Right atrium auricular region (tissue), 2 donors: ENCODE measurements at regions not wholly inside any gene's neighbourhood (a gene's known extent, or its start where the extent isn't known, plus 50 kb on each side); places are given as distances from the start of the nearest gene placed in this dataset.
"Not testable (repeated sequence)": the region's sequence is repeated elsewhere in the genome, so short reads cannot be mapped to it uniquely, and the experiment has no call there.

Experiments
- DNase-seq: peaks from one replicate; pipeline ENCODE4 v3.0.0-alpha.2; 2019; ENCODE audit warnings: low spot score
- H3K27ac ChIP-seq, 2 donors: fragments of 200-600 bp; sonication (generic); 1 replicate in 1 of 2; 2 replicates in 1 of 2; pipeline ENCODE4 v1.5.1; 2016 to 2019
- H3K27me3 ChIP-seq, 2 donors: fragments of 200-600 bp; sonication (generic); one replicate each; pipeline versions ENCODE4 v1.5.1 to v1.6.0; 2017 to 2019
- H3K36me3 ChIP-seq: fragments of 200-600 bp; sonication (generic); one replicate; pipeline ENCODE4 v1.5.1; 2016
- H3K4me1 ChIP-seq, 2 donors: fragments of 200-600 bp; sonication (generic); one replicate each; pipeline versions ENCODE4 v1.5.1 to v1.6.0; 2017 to 2019
- H3K4me3 ChIP-seq, 2 donors: fragments of 200-600 bp; sonication (generic); 1 replicate in 1 of 2; 2 replicates in 1 of 2; pipeline ENCODE4 v1.5.1; 2017 to 2019; ENCODE audit warnings: mild to moderate bottlenecking in 1 of 2, moderate library complexity in 1 of 2
- H3K9me3 ChIP-seq, 2 donors: fragments of 200-600 bp; sonication (generic); one replicate each; pipeline ENCODE4 v1.5.1; 2019
- CTCF ChIP-seq, 2 donors: fragments of 200-600 bp; sonication (generic); IDR thresholded peaks; one replicate each; pipeline ENCODE4 v1.5.1; 2019; ENCODE audit warnings: antibody characterized with exemption in 2 of 2

- no peak for TF ChIP-seq CTCF (IDR thresholded peaks at IDR 0.05)
- Histone ChIP-seq H3K4me1 (no peaks in the 10 kb centered on the region), H3K9me3 (no peaks in the 10 kb centered on the region), H3K4me3 (no peak overlapping the region), H3K27me3 (no peaks in the 10 kb centered on the region), H3K27ac (no peak overlapping the region), H3K36me3 (no peaks in the 10 kb centered on the region)
- no peak for DNase-seq
Observed at GRCh38 chr5:43804723-43805122, 201.7 kb downstream of the NNT start.

GRCh38 chr5:43804041-43804440, 201.1 kb downstream of the NNT start:
- Histone ChIP-seq H3K27me3 (no peaks in the 10 kb centered on the region), H3K27ac (no peak overlapping the region), H3K4me1 (no peaks in the 10 kb centered on the region), H3K4me3 (no peak overlapping the region), H3K36me3 (no peaks in the 10 kb centered on the region), H3K9me3 (no peaks in the 10 kb centered on the region)
- no peak for TF ChIP-seq CTCF (IDR thresholded peaks at IDR 0.05)
- no peak for DNase-seq

- H3K27me3 ChIP-seq: no peaks in the 10 kb centered on the region
Observed at GRCh38 chr5:43802651-43803050, 199.7 kb downstream of the NNT start.

GRCh38 chr5:43802119-43802518, 199.1 kb downstream of the NNT start:
- TF ChIP-seq CTCF (IDR thresholded peaks at IDR 0.05): no peak
- no peak for DNase-seq

More at GRCh38 chr5:43802651-43803050, 199.7 kb downstream of the NNT start:
- TF ChIP-seq CTCF (IDR thresholded peaks at IDR 0.05): no peak
- H3K9me3 ChIP-seq: no peaks in the 10 kb centered on the region
- H3K4me3 ChIP-seq: no peak overlapping the region
- H3K36me3 ChIP-seq: no peaks in the 10 kb centered on the region
- no peaks in the 10 kb centered on the region for H3K4me1 ChIP-seq
- H3K27ac ChIP-seq: no peak overlapping the region
- DNase-seq: no peak

GRCh38 chr5:43798740-43799139, 195.8 kb downstream of the NNT start:
- TF ChIP-seq CTCF (IDR thresholded peaks at IDR 0.05): no peak
- H3K4me3 ChIP-seq: no peak overlapping the region
- H3K27me3 ChIP-seq: no peaks in the 10 kb centered on the region
- no peak for DNase-seq
- no peaks in the 10 kb centered on the region for H3K4me1 ChIP-seq
- H3K27ac ChIP-seq: no peak overlapping the region
- H3K36me3 ChIP-seq: no peaks in the 10 kb centered on the region
- no peaks in the 10 kb centered on the region for H3K9me3 ChIP-seq

More at GRCh38 chr5:43802119-43802518, 199.1 kb downstream of the NNT start:
- H3K4me3 ChIP-seq: no peak overlapping the region
- H3K27ac ChIP-seq: no peak overlapping the region
- H3K4me1 ChIP-seq: no peaks in the 10 kb centered on the region
- H3K9me3 ChIP-seq: no peaks in the 10 kb centered on the region
- no peaks in the 10 kb centered on the region for H3K27me3 ChIP-seq
- no peaks in the 10 kb centered on the region for H3K36me3 ChIP-seq

- DNase-seq, H3K4me1 ChIP-seq, H3K27me3 ChIP-seq, H3K27ac ChIP-seq, H3K36me3 ChIP-seq, H3K9me3 ChIP-seq, H3K4me3 ChIP-seq: not testable (repeated sequence)
Observed at GRCh38 chr5:43791880-43792279, 188.9 kb downstream of the NNT start.
